ENCODE measurements at regions not wholly inside any gene's neighbourhood (a gene's known extent, or its start where the extent isn't known, plus 50 kb on each side); places are given as distances from the start of the nearest gene placed in this dataset.

GRCh38 chr1:173122344-173122935 lies 71.7 kb upstream of the TNFSF18 start (continued):
- no peak for TF ChIP-seq ZBTB11 (tag by site-specific recombination; conservative IDR thresholded peaks at IDR 0.05; ENCODE audit: low read depth)
- no peak for TF ChIP-seq ZNF600 (tag by site-specific recombination; IDR thresholded peaks at IDR 0.05)
- no peak for TF ChIP-seq ZNF776 (tag by site-specific recombination; IDR thresholded peaks at IDR 0.05; ENCODE audit: borderline replicate concordance)
- no peak for TF ChIP-seq ZNF548 (tag by site-specific recombination; IDR thresholded peaks at IDR 0.05)
- TF ChIP-seq KLF16 (tag by site-specific recombination; IDR thresholded peaks at IDR 0.05) = no peak
- TF ChIP-seq BCL6B (tag by site-specific recombination; IDR thresholded peaks at IDR 0.05) = no peak
- no peak for TF ChIP-seq ZNF704 (tag by site-specific recombination; IDR thresholded peaks at IDR 0.05)
- TF ChIP-seq ZNF404 (tag by site-specific recombination; IDR thresholded peaks at IDR 0.05) = no peak

GRCh38 chr1:173118404-173118803 lies 67.7 kb upstream of the TNFSF18 start:
- Histone ChIP-seq H3K4me3 (ENCODE audit: low read depth, low read length) (no peak overlapping the region), H3K9me3 (ENCODE audit: control insufficient read depth, insufficient read depth, low read depth, low read length) (no peaks in the 10 kb centered on the region), H3K4me1 (ENCODE audit: control insufficient read depth, insufficient read depth, low read length) (no peaks in the 10 kb centered on the region), H3K36me3 (ENCODE audit: control insufficient read depth in 2 of 2, insufficient read depth in 1 of 2, low read length in 2 of 2) (no peaks in the 10 kb centered on the region), H3K27ac (ENCODE audit: extremely low read depth, low read depth, low read length) (no peak overlapping the region)
- CTCF ChIA-PET = no interaction called here
- POLR2A ChIA-PET = no interaction called here
- TF ChIP-seq SETDB1 (IDR thresholded peaks at IDR 0.05; ENCODE audit: insufficient read length, low read length) (no peak), KLF17 (tag by site-specific recombination; IDR thresholded peaks at IDR 0.05) (no peak), ZNF175 (tag by site-specific recombination; IDR thresholded peaks at IDR 0.05) (no peak), ZNF184 (tag by site-specific recombination; IDR thresholded peaks at IDR 0.05) (no peak), ZBTB49 (tag by site-specific recombination; IDR thresholded peaks at IDR 0.05; ENCODE audit: low read depth) (no peak), ZSCAN30 (tag by site-specific recombination; IDR thresholded peaks at IDR 0.05) (no peak), ZNF549 (tag by site-specific recombination; IDR thresholded peaks at IDR 0.05) (no peak), GLIS1 (tag by site-specific recombination; IDR thresholded peaks at IDR 0.05) (no peak), REST (tag by site-specific recombination; IDR thresholded peaks at IDR 0.05) (no peak), ELK4 (IDR thresholded peaks at IDR 0.05; ENCODE audit: borderline replicate concordance, low read depth, low read length) (no peak), ZBTB48 (tag by site-specific recombination; IDR thresholded peaks at IDR 0.05) (no peak), ZBTB26 (tag by site-specific recombination; optimal IDR thresholded peaks at IDR 0.05) (no peak), ZNF548 (tag by site-specific recombination; IDR thresholded peaks at IDR 0.05) (no peak), ZNF292 (tag by site-specific recombination; IDR thresholded peaks at IDR 0.05; ENCODE audit: borderline replicate concordance, low read depth) (no peak)
